Thyroid gland (tissue), 4 donors: ENCODE measurements at regions not wholly inside any gene's neighbourhood (a gene's known extent, or its start where the extent isn't known, plus 50 kb on each side); places are given as distances from the start of the nearest gene placed in this dataset.
A peak's percentile ranks its signal among the peaks of the same experiment; 100 is the strongest.
"Not testable (repeated sequence)": the region's sequence is repeated elsewhere in the genome, so short reads cannot be mapped to it uniquely, and the experiment has no call there.

Experiments used
- DNase-seq, 2 donors: peaks; one replicate each; pipeline ENCODE4 v3.0.0-alpha.2; 2019
- H3K27ac ChIP-seq, 3 donors: fragments of 200-600 bp; sonication (generic); 1 replicate in 2 of 3; 2 replicates in 1 of 3; pipeline ENCODE4 v1.5.1; 2016 to 2019; ENCODE audit warnings: mild to moderate bottlenecking in 1 of 3, moderate library complexity in 1 of 3
- H3K27me3 ChIP-seq: fragments of 200-600 bp; sonication (generic); one replicate; pipeline ENCODE4 v1.5.1; 2019
- H3K36me3 ChIP-seq, 2 donors: fragments of 200-600 bp; sonication (generic); one replicate each; pipeline ENCODE4 v1.5.1; 2016 to 2019
- H3K4me1 ChIP-seq, 2 donors: fragments of 200-600 bp; sonication (generic); one replicate each; pipeline ENCODE4 v1.5.1; 2017 to 2019
- H3K4me3 ChIP-seq, 3 donors: fragments of 200-600 bp; sonication (generic); replicated peaks in 1 of 3; 1 replicate in 2 of 3; 2 replicates in 1 of 3; pipeline ENCODE4 v1.5.1; 2016; ENCODE audit warnings: mild to moderate bottlenecking in 1 of 3
- H3K9me3 ChIP-seq: fragments of 200-600 bp; sonication (generic); one replicate; pipeline ENCODE4 v1.5.1; 2017
- WGBS, 2 donors: methylation state at CpG; one replicate each; pipeline ENCODE4 v1.1.5; 2017; 5-methylcytosine and 5-hydroxymethylcytosine counted together
- intact Hi-C: fragments of 100-400 bp; cut with DNase I; formaldehyde crosslinking; loops from one replicate; pipeline ENCODE4 v1.15.1; 2023

DNA sequence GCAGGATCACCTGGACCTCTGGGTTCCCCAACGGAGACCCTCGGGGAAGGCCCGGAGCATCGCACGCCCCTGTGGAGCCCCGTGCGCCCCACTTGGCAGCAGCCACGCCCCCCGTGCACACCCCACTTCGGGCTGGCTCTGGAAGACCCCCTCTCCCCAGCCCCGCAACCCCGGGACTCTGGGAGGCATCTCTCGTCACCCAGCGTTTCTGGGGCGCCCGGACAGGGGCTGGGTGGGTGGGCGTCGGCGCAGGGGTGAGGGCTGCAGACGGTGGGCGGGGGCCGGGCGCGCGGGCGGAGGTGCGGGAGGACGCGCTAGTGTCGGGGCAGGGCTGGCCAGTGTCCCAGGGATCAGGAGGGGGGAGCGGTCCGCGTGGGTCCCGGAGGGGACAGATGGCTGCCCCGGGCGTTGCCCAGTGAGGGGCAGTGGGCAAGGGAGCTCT is 2897.3 kb downstream of the RPIA start:
- H3K4me3 ChIP-seq, H3K9me3 ChIP-seq, H3K36me3 ChIP-seq, H3K27me3 ChIP-seq, intact Hi-C loops, DNase-seq, H3K4me1 ChIP-seq, H3K27ac ChIP-seq: not testable (repeated sequence)
- WGBS, 2 donors = 88 to 92% methylated on average over 31 to 36 of the region's 36 CpGs

DNA sequence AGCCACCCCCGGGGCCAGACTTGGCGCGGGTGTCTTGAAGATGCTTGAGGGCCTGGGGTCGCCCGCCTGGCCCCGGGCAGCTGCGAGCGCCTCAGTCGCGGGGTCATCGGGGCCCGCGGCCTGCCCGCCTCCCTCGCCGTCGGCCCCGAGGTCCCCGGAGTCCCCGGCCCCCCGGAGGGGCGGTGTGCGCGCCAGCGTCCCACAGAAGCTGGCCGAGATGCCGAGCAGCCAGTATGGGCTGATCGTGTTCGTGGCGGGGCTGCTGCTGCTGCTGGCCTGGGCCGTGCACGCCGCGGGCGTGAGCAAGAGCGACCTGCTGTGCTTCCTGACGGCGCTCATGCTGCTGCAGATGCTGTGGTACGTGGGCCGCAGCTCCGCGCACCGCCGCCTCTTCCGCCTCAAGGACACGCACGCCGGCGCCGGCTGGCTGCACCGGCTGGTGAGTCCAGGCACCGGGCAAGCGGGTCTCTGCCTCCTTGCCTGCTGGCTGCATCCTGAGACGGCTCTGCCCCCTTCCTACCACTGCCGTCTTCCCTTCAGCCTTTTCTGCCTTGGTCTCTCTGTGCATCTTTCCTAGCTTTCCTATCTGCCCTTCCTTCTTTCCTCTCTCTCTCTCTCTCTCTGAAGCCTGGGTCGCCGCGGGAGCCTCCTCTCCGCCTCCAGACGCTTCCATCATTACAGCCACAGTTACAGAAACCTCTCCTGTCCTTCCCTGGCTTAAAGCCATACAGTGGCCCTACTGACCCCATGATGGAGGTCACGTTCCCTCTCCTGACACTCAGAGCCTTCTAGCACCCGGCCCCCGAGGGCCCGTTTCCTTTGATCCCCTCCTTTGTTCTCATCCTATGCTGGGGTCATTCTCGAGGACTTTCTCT is 2898.2 kb downstream of the RPIA start:
- H3K4me1 ChIP-seq, DNase-seq, H3K4me3 ChIP-seq, intact Hi-C loops, H3K27me3 ChIP-seq, H3K36me3 ChIP-seq, H3K9me3 ChIP-seq, H3K27ac ChIP-seq: not testable (repeated sequence)
- WGBS, 2 donors = 13 to 38% methylated on average over 33 to 40 of the region's 65 CpGs

GRCh38 chr2:91590381-91590780 is 2898.9 kb downstream of the RPIA start:
- intact Hi-C loops, H3K4me1 ChIP-seq, H3K27ac ChIP-seq, H3K9me3 ChIP-seq, DNase-seq, H3K27me3 ChIP-seq, H3K36me3 ChIP-seq, H3K4me3 ChIP-seq: not testable (repeated sequence)
- WGBS, 2 donors = 87 to 90% methylated on average over 12 of the region's 12 CpGs

DNA sequence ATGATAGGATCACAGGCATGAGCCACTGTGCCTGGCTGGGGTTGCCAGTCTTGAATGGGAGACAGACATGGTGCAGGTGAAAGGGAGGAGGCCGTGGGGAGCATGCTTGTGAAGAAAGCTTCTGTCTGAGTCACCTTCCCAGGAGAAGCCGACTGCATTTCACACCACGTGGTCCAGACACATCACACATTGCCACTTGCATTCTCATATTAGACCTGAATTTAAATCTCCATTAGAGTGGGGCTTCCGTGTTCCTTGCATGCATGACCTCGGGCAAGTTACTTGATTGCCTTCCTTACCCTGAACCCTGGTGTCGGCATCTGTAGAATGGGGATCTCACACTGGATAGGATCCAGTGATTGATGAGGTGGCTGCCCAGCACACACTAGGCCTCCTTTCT is 2899.6 kb downstream of the RPIA start:
- DNase-seq, H3K4me1 ChIP-seq, H3K27ac ChIP-seq, H3K4me3 ChIP-seq, H3K36me3 ChIP-seq, intact Hi-C loops, H3K9me3 ChIP-seq, H3K27me3 ChIP-seq: not testable (repeated sequence)
- 89 to 90% methylated on average over 6 of the region's 6 CpGs for WGBS, 2 donors

GRCh38 chr2:91597436-91597835 is 2906.0 kb downstream of the RPIA start:
- H3K4me1 ChIP-seq, H3K36me3 ChIP-seq, H3K9me3 ChIP-seq, DNase-seq, H3K27ac ChIP-seq, H3K27me3 ChIP-seq, H3K4me3 ChIP-seq, intact Hi-C loops: not testable (repeated sequence)
- WGBS, 2 donors = 73 to 84% methylated on average over 7 of the region's 7 CpGs

DNA sequence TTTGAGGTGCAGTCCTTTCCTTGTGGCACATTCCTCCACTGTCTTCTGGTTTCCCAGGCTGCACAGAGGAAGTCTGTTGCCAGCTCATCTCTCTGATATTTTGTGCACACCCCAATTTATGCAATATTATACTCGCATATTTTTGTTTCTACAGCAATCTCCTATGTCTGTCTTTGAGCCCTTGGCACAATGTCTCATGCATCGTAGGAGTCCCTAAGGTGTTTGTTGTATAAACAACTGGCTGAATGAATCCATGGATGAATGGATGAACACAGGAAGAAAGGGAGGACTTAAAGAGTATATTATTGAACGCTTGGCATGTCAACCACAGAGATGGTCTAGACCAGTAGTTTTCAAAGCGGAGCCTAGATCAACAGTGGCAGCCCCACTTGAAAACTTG is 2907.0 kb downstream of the RPIA start:
- peak; percentile 21 to 38 for DNase-seq
- 48 to 67% methylated on average over 4 of the region's 4 CpGs for WGBS, 2 donors
- H3K27me3 ChIP-seq, H3K9me3 ChIP-seq, intact Hi-C loops, H3K36me3 ChIP-seq, H3K27ac ChIP-seq, H3K4me3 ChIP-seq, H3K4me1 ChIP-seq: not testable (repeated sequence)

DNA sequence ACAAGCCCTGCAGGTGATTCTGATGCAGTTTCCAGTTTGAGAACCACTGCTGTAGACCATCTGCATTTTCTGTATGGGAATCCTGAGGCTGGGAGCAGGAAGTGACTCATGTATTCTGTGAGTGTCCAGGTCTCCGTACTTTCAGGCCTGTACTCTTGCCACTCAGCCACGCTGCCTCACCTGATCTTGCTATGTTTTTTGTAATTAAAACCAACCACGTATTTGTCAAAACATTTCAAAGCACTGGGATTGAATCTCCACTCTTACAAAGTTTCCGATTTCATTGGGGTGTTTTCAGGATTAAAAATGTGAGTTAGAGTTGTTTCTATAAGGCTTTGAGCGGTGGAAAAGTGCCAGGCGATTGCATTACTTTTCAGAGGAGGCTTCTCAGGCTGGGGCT is 2907.5 kb downstream of the RPIA start:
- H3K9me3 ChIP-seq, H3K36me3 ChIP-seq, H3K27me3 ChIP-seq, H3K27ac ChIP-seq, intact Hi-C loops, H3K4me3 ChIP-seq, H3K4me1 ChIP-seq: not testable (repeated sequence)
- DNase-seq = peak; percentile 24 to 47
- WGBS, 2 donors = 48 to 63% methylated on average over 6 of the region's 6 CpGs

- H3K9me3 ChIP-seq = not testable (repeated sequence)
Observed at GRCh38 chr2:91602860-91603259, 2911.4 kb downstream of the RPIA start.

DNA sequence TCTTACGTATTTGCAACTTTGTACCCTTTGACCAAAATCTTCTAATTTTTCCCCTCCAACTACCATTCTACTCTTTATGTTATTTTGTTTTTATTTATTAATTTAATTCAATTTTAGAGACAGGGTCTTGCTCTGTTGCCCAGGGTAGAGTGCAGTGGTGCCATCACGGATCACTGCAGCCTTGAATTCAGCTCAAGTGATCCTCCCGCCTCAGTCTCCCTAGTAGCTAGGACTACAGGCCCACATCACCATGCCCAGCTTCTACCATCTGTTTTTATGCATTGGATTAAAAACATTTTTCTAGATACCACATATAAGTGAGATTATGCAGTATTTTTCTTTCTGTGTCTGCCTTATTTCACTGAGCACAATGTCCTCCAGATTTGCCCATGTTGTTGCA is 2912.5 kb downstream of the RPIA start:
- H3K9me3 ChIP-seq, H3K27me3 ChIP-seq, H3K4me3 ChIP-seq, H3K27ac ChIP-seq, intact Hi-C loops, H3K36me3 ChIP-seq, H3K4me1 ChIP-seq, DNase-seq: not testable (repeated sequence)
- WGBS, 2 donors = 79 to 93% methylated on average over 2 of the region's 3 CpGs

More at GRCh38 chr2:91602860-91603259, 2911.4 kb downstream of the RPIA start:
- H3K36me3 ChIP-seq, DNase-seq, H3K27me3 ChIP-seq, intact Hi-C loops, H3K4me3 ChIP-seq, H3K27ac ChIP-seq, H3K4me1 ChIP-seq: not testable (repeated sequence)
- 60 to 83% methylated on average over 1 of the region's 1 CpG for WGBS, 2 donors

DNA sequence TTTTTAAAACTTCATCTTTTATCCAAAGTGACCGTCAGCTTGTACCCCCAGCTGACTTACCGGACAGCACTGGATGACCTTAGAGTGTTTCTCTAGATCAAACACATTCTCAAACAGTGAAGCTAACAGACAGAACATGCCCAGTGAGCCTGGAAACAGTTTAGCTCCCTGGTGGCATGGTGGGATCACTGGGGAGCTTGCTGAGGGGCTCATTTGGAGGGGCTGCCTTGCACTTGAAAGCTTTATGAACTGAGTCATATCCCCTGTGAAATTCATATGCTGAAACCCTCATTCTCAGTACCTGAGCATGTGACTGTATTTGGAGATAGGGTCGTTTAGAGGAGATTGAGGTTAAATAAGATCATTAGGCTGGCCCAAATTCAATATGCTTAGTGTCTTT is 2913.2 kb downstream of the RPIA start:
- H3K36me3 ChIP-seq, DNase-seq, H3K27me3 ChIP-seq, intact Hi-C loops, H3K9me3 ChIP-seq, H3K4me3 ChIP-seq, H3K27ac ChIP-seq, H3K4me1 ChIP-seq: not testable (repeated sequence)
- WGBS, 2 donors = 62 to 69% methylated on average over 3 of the region's 3 CpGs

DNA sequence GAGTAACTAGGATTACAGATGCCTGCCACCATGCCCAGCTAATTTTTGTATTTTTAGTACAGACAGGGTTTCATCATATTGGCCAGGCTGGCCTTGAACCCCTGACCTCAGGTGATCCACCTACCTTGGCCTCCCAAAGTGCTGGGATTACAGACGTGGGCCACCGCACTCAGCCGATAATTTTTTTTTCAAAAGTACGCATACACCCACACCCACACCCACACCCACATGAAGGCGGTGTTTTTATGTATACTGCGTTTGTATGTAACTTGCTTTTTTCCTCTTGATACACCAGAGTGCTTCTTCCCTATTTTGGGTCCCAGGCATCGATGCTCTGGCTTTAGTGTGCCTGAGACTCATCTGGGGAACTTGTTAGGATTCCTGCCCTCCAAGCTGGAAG is 2932.3 kb downstream of the RPIA start:
- WGBS, 2 donors = 92 to 95% methylated on average over 7 of the region's 7 CpGs

DNA sequence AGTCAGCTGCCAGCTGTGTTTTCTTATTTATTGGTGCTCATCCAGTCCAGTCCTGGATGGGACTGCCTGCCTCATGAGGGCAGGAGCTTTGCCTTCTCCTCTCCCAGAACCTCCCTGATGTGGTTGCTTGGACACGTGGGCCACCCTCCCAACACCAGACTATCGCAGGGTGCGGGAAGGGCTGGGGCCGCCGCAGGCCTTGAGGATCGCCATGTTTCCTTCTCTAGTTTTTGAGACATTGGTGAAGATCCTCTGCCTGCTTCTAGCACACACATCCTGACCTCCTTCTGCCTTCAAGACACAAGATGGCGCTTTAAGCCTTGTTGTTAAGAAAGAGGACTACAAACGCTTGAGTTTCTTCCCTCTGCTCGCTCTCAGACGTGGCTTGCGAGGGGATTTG is 2937.0 kb downstream of the RPIA start:
- H3K27me3 ChIP-seq, H3K4me3 ChIP-seq, intact Hi-C loops, H3K9me3 ChIP-seq, DNase-seq, H3K36me3 ChIP-seq, H3K27ac ChIP-seq, H3K4me1 ChIP-seq: not testable (repeated sequence)
- 50% methylated on average over 2 of the region's 11 CpGs; no CpG with 5 or more reads in 1 of the 2 donors for WGBS, 2 donors

More for the DNA sequence above, 2932.3 kb downstream of the RPIA start:
- H3K36me3 ChIP-seq, H3K27me3 ChIP-seq, H3K4me3 ChIP-seq, DNase-seq, H3K27ac ChIP-seq, H3K9me3 ChIP-seq, H3K4me1 ChIP-seq, intact Hi-C loops: not testable (repeated sequence)

DNA sequence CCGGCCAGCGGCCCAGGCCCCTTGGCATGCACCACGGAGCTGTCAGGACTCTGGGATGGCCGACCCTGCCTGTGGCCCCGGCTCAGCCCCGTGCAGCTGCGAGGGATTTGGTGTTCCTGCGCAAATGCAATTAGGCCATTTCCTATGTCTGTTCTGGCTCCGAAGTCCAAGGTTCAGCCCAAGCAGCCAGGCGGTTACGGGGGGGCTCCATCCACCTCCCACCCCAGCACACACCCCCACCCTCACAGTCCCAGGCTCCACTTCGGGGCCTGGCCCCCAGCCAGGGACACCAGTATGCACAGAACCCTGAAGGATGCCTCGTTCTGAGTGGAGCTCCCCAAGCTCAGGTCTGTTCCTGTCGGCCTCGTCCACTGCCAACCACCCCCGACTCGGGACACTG is 2965.7 kb downstream of the RPIA start:
- H3K36me3 ChIP-seq, H3K9me3 ChIP-seq, intact Hi-C loops, H3K4me3 ChIP-seq, H3K4me1 ChIP-seq, DNase-seq, H3K27me3 ChIP-seq, H3K27ac ChIP-seq: not testable (repeated sequence)
- no CpG with 5 or more reads among the region's 17 CpGs for WGBS, 2 donors
